Stimulated activated naive CD4-positive, alpha-beta T cell (primary cell): ENCODE measurements at regions not wholly inside any gene's neighbourhood (a gene's known extent, or its start where the extent isn't known, plus 50 kb on each side); places are given as distances from the start of the nearest gene placed in this dataset.
"Not testable (repeated sequence)": the region's sequence is repeated elsewhere in the genome, so short reads cannot be mapped to it uniquely, and the experiment has no call there.

Source experiments
- DNase-seq, 6 experiments: peaks; one replicate each; lab custom pipeline; 2025; lab: John Stamatoyannopoulos, UW

- no peak for DNase-seq
Observed at GRCh38 chr2:52289741-52290140, 1257.8 kb upstream of the NRXN1 start.

- DNase-seq = no peak
Observed at GRCh38 chr2:52288596-52288995, 1256.7 kb upstream of the NRXN1 start.

GRCh38 chr2:52269696-52270485 is 1238.0 kb upstream of the NRXN1 start:
- DNase-seq = no peak

GRCh38 chr2:52264911-52265310 is 1233.0 kb upstream of the NRXN1 start:
- no peak for DNase-seq

GRCh38 chr2:52264488-52264887 is 1232.6 kb upstream of the NRXN1 start:
- DNase-seq = no peak

- DNase-seq = no peak
Observed at GRCh38 chr2:52260904-52261303, 1229.0 kb upstream of the NRXN1 start.

- not testable (repeated sequence) for DNase-seq
Observed at GRCh38 chr2:52258967-52259366, 1227.0 kb upstream of the NRXN1 start.

GRCh38 chr2:52258038-52258437 is 1226.1 kb upstream of the NRXN1 start:
- DNase-seq = no peak

GRCh38 chr2:52253416-52253980 is 1221.6 kb upstream of the NRXN1 start:
- no peak for DNase-seq

GRCh38 chr2:52238782-52239181 is 1206.8 kb upstream of the NRXN1 start:
- DNase-seq = no peak

- DNase-seq = no peak
Observed at GRCh38 chr2:52222128-52222527, 1190.2 kb upstream of the NRXN1 start.

GRCh38 chr2:52220393-52220792 is 1188.5 kb upstream of the NRXN1 start:
- no peak for DNase-seq

GRCh38 chr2:52210611-52211010 is 1178.7 kb upstream of the NRXN1 start:
- DNase-seq = no peak

GRCh38 chr2:52210161-52210560 is 1178.2 kb upstream of the NRXN1 start:
- DNase-seq = no peak

GRCh38 chr2:52194342-52194741 is 1162.4 kb upstream of the NRXN1 start:
- no peak for DNase-seq

- no peak for DNase-seq
Observed at GRCh38 chr2:52193804-52194203, 1161.9 kb upstream of the NRXN1 start.

GRCh38 chr2:52192656-52193055 is 1160.7 kb upstream of the NRXN1 start:
- DNase-seq = no peak

GRCh38 chr2:52181080-52181479 is 1149.1 kb upstream of the NRXN1 start:
- no peak for DNase-seq

GRCh38 chr2:52178845-52179244 is 1146.9 kb upstream of the NRXN1 start:
- DNase-seq = no peak

GRCh38 chr2:52145005-52145404 is 1113.1 kb upstream of the NRXN1 start:
- DNase-seq = no peak

- no peak for DNase-seq
Observed at GRCh38 chr2:52144590-52144989, 1112.7 kb upstream of the NRXN1 start.

- no peak for DNase-seq
Observed at GRCh38 chr2:52141076-52141475, 1109.1 kb upstream of the NRXN1 start.

- no peak for DNase-seq
Observed at GRCh38 chr2:52139241-52139640, 1107.3 kb upstream of the NRXN1 start.

GRCh38 chr2:52135235-52135634 is 1103.3 kb upstream of the NRXN1 start:
- DNase-seq = no peak
